Tibial nerve (tissue), 3 donors: ENCODE measurements at regions not wholly inside any gene's neighbourhood (a gene's known extent, or its start where the extent isn't known, plus 50 kb on each side); places are given as distances from the start of the nearest gene placed in this dataset.

ENCODE experiments used
- CTCF ChIP-seq, 5 experiments: fragments of 200-600 bp in 3 of 5; fragments of 450-650 bp in 2 of 5; sonication (generic) in 3 of 5; IDR thresholded peaks; one replicate each; pipeline ENCODE4 v1.5.1; 2016 to 2019; ENCODE audit warnings: antibody characterized with exemption in 5 of 5, mild to moderate bottlenecking in 3 of 5, moderate library complexity in 2 of 5
- POLR2A ChIP-seq, 2 donors: fragments of 450-650 bp; IDR thresholded peaks; one replicate each; pipeline ENCODE4 v1.6.1; 2017; ENCODE audit warnings: antibody characterized with exemption in 2 of 2, mild to moderate bottlenecking in 2 of 2, moderate library complexity in 2 of 2

DNA sequence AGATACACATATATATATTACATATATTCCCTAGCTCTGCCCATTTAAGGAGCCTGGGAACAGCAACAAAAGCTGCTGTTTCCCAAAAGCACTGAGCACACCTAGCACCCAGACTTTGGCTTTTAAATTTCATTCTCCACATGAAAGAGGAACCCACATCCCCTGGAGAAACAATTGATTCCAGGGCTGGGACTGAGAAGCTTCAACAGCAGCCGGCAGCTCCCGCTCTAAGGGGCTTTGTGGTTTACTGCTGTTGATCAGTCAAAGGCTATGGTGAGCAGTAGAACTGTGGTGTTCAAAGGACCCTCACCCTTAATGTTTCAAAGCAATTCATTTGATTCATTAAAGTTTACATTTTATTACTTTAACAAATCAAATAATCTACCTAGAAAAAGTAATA is 83.3 kb upstream of the SLC66A3 start:
- TF ChIP-seq POLR2A (IDR thresholded peaks at IDR 0.05) = no peak
- TF ChIP-seq CTCF (IDR thresholded peaks at IDR 0.05) = no peak
